ENCODE measurements at regions not wholly inside any gene's neighbourhood (a gene's known extent, or its start where the extent isn't known, plus 50 kb on each side); places are given as distances from the start of the nearest gene placed in this dataset.

DNA sequence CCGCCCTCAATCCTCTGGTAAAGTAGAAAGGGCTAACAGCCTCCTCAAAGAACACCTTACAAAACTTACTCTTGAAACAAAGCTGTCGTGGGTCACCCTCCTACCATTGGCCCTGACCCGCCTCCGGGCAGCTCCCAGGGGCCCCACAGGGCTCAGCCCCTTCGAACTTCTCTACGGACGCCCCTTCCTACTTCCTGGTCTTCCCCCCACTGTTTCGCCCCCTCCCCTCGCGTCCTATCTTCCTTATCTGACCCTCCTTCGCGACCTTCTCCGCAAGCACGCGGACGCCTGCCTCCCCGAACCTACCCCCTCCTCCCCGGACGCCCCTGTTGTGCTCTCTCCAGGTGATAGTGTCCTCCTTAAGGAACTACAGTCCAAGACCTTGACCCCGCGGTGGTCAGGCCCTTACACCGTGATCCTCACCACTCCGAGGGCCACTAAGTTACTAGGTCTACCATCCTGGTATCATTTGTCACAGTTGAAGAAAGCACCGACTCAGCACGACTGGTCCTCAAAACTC lies 963.1 kb downstream of the RPA4 start:
- DNase-seq (no peak), ATAC-seq (replicated peaks in 1 of 2) (no peak)
- Mint-ChIP-seq H3K36me3 (ENCODE audit: insufficient read depth in 2 of 2) (peaks cover 1 to 8% of the 10 kb centered on the region in 2 donors), H3K4me3 (no peak overlapping the region), H3K27me3 (ENCODE audit: low read depth) (peaks cover 12% of the 10 kb centered on the region), H3K4me1 (ENCODE audit: low read depth) (no peaks in the 10 kb centered on the region), H3K27ac (no peak overlapping the region), H3K9me3 (peaks cover 10% of the 10 kb centered on the region in 2 donors)

DNA sequence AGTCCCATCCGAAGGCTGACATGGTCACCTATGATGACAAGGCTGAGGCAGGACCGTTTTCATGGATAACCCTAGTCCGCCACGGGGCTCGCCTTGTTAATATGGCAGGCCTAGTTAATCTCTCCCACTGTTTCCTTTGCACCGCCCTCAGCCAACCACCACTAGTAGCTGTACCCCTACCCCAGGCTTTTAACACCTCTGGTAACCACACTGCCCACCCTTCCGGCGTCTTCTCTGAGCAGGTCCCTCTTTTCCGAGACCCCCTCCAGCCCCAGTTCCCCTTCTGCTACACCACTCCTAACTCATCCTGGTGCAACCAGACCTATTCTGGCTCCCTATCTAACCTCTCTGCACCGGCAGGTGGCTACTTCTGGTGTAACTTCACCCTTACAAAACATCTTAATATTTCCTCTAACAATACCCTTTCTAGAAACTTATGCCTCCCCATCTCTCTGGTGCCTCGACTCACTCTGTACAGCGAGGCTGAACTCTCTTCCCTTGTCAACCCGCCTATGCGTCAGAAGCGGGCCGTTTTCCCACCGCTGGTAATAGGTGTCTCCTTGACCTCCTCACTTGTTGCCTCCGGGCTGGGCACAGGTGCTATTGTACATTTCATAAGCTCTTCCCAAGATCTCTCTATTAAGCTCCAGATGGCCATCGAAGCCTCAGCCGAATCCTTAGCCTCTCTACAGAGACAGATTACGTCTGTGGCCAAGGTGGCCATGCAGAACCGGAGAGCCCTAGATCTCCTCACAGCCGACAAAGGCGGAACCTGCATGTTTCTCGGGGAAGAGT lies 964.4 kb downstream of the RPA4 start:
- Mint-ChIP-seq H3K4me3 (no peak overlapping the region), H3K9me3 (peaks cover 10% of the 10 kb centered on the region in 2 donors), H3K27ac (no peak overlapping the region), H3K36me3 (ENCODE audit: insufficient read depth in 2 of 2) (peaks cover 1 to 8% of the 10 kb centered on the region in 2 donors), H3K27me3 (ENCODE audit: low read depth) (peaks cover 12% of the 10 kb centered on the region), H3K4me1 (ENCODE audit: low read depth) (no peaks in the 10 kb centered on the region)
- DNase-seq (no peak), ATAC-seq (replicated peaks in 1 of 2) (no peak)

- DNase-seq, result no peak
- no peaks in the 10 kb centered on the region for H3K4me1 Mint-ChIP-seq (ENCODE audit: low read depth)
- no peak overlapping the region for H3K4me3 Mint-ChIP-seq
- peaks cover 12% of the 10 kb centered on the region for H3K27me3 Mint-ChIP-seq (ENCODE audit: low read depth)
- H3K9me3 Mint-ChIP-seq, result peaks cover 3 to 5% of the 10 kb centered on the region in 2 donors
- ATAC-seq (replicated peaks in 1 of 2), result no peak
- peaks cover 1 to 4% of the 10 kb centered on the region in 2 donors for H3K36me3 Mint-ChIP-seq (ENCODE audit: insufficient read depth in 2 of 2)
- H3K27ac Mint-ChIP-seq, result no peak overlapping the region
Measured at GRCh38 chrX:97849951-97850350, 966.2 kb downstream of the RPA4 start.

DNA sequence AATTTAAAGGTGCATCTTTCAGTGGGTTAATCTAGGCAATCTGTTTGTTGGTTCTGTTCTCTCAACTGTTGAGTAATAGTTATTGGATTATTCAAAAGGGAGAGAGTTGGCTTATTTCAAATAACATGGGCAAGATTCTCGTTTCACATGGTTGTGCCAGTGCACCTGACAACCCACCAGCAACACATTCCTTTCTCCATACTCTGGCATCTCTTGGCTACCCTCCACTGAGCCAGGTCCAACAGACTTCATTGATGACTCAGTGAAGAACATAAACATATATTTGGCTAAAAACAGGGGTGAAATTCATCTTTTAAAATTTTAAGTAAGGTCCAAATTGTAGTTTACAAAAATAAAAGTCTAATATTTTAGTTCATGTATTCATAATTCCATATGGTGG lies 967.2 kb downstream of the RPA4 start:
- peaks cover 1 to 4% of the 10 kb centered on the region in 2 donors for H3K36me3 Mint-ChIP-seq (ENCODE audit: insufficient read depth in 2 of 2)
- no peak overlapping the region for H3K27ac Mint-ChIP-seq
- peaks cover 12% of the 10 kb centered on the region for H3K27me3 Mint-ChIP-seq (ENCODE audit: low read depth)
- ATAC-seq (replicated peaks in 1 of 2) (no peak), DNase-seq (no peak)
- no peak overlapping the region for H3K4me3 Mint-ChIP-seq
- peaks cover 0 to 3% of the 10 kb centered on the region in 2 donors for H3K9me3 Mint-ChIP-seq
- no peaks in the 10 kb centered on the region for H3K4me1 Mint-ChIP-seq (ENCODE audit: low read depth)

GRCh38 chrX:97854086-97854485 lies 970.4 kb downstream of the RPA4 start:
- no peak for ATAC-seq (replicated peaks in 1 of 2)
- Mint-ChIP-seq H3K27ac (no peak overlapping the region), H3K4me1 (ENCODE audit: low read depth) (no peaks in the 10 kb centered on the region), H3K4me3 (no peak overlapping the region), H3K27me3 (ENCODE audit: low read depth) (peaks cover 16% of the 10 kb centered on the region), H3K36me3 (ENCODE audit: insufficient read depth in 2 of 2) (no peaks in the 10 kb centered on the region), H3K9me3 (no peaks in the 10 kb centered on the region)
- no peak for DNase-seq

DNA sequence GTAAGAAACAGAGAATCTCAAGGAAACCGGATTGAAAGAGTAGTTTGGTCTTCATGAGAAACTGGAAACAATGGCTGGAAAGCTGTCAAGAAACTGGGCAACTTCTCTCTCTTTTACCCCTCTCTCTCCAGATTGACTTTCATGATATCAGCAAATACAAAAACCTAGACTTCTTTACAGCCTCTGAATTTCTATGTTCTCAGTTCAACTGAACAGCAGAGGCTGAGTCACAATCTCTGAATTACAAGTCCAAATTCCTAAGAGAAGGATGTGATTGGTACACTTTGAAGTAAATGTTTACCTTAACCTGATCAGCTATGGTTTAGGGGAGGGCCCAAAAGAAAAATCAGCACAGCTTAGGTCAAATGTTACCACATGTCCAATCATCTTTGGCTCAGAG lies 974.9 kb downstream of the RPA4 start:
- Mint-ChIP-seq H3K4me1 (ENCODE audit: low read depth) (no peaks in the 10 kb centered on the region), H3K27me3 (ENCODE audit: low read depth) (peaks cover 4% of the 10 kb centered on the region), H3K4me3 (no peak overlapping the region), H3K27ac (no peak overlapping the region), H3K9me3 (no peaks in the 10 kb centered on the region), H3K36me3 (ENCODE audit: insufficient read depth in 2 of 2) (no peaks in the 10 kb centered on the region)
- DNase-seq (no peak), ATAC-seq (replicated peaks in 1 of 2) (no peak)

- Mint-ChIP-seq H3K4me1 (ENCODE audit: low read depth) (no peaks in the 10 kb centered on the region), H3K27me3 (ENCODE audit: low read depth) (peaks cover 4% of the 10 kb centered on the region), H3K4me3 (no peak overlapping the region), H3K36me3 (ENCODE audit: insufficient read depth in 2 of 2) (no peaks in the 10 kb centered on the region), H3K9me3 (no peaks in the 10 kb centered on the region), H3K27ac (no peak overlapping the region)
- DNase-seq, result no peak
- no peak for ATAC-seq (replicated peaks in 1 of 2)
Measured at GRCh38 chrX:97860226-97860625, 976.5 kb downstream of the RPA4 start.

DNA sequence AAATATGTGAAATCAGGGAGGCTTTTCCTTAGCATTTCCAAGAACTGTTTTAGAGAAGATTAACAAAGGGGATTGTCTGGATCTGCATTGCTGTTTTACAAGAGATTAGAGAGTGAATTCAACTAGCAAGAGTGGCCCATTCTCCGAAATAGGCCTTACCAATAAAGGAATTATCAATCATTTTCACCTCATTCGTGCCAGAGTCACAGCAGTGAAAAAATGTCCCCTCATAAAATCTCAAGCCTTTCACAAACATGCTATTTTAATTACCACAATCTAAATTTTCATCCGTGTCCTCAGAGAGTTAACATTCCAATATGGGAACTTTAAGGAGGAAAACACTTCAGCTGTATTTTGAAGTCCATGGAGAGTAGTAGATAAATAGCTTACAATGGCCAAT lies 979.6 kb downstream of the RPA4 start:
- no peaks in the 10 kb centered on the region for H3K4me1 Mint-ChIP-seq (ENCODE audit: low read depth)
- peaks cover 0 to under 1% of the 10 kb centered on the region in 2 donors for H3K9me3 Mint-ChIP-seq
- no peak overlapping the region for H3K27ac Mint-ChIP-seq
- no peaks in the 10 kb centered on the region for H3K36me3 Mint-ChIP-seq (ENCODE audit: insufficient read depth in 2 of 2)
- H3K27me3 Mint-ChIP-seq (ENCODE audit: low read depth), result peaks cover 4% of the 10 kb centered on the region
- DNase-seq (no peak), ATAC-seq (replicated peaks in 1 of 2) (no peak)
- no peak overlapping the region for H3K4me3 Mint-ChIP-seq

- H3K4me1 Mint-ChIP-seq (ENCODE audit: low read depth), result no peaks in the 10 kb centered on the region
- no peak overlapping the region for H3K27ac Mint-ChIP-seq
- DNase-seq (no peak), ATAC-seq (replicated peaks in 1 of 2) (no peak)
- peaks cover 5% of the 10 kb centered on the region for H3K27me3 Mint-ChIP-seq (ENCODE audit: low read depth)
- H3K9me3 Mint-ChIP-seq, result peaks cover 1 to 2% of the 10 kb centered on the region in 2 donors
- no peaks in the 10 kb centered on the region for H3K36me3 Mint-ChIP-seq (ENCODE audit: insufficient read depth in 2 of 2)
- no peak overlapping the region for H3K4me3 Mint-ChIP-seq
Measured at GRCh38 chrX:97867266-97867665, 983.6 kb downstream of the RPA4 start.

- Mint-ChIP-seq H3K4me1 (ENCODE audit: low read depth) (no peaks in the 10 kb centered on the region), H3K27ac (no peak overlapping the region), H3K27me3 (ENCODE audit: low read depth) (peaks cover 6% of the 10 kb centered on the region), H3K36me3 (ENCODE audit: insufficient read depth in 2 of 2) (no peaks in the 10 kb centered on the region), H3K4me3 (no peak overlapping the region), H3K9me3 (peaks cover 0 to 1% of the 10 kb centered on the region in 2 donors)
- ATAC-seq (replicated peaks in 1 of 2) (no peak), DNase-seq (no peak)
Measured at GRCh38 chrX:97876697-97877407, 993.1 kb downstream of the RPA4 start.

- H3K36me3 Mint-ChIP-seq (ENCODE audit: insufficient read depth in 2 of 2), result no peaks in the 10 kb centered on the region
- no peak for DNase-seq
- no peak overlapping the region for H3K27ac Mint-ChIP-seq
- no peak for ATAC-seq (replicated peaks in 1 of 2)
- H3K4me3 Mint-ChIP-seq, result no peak overlapping the region
- peaks cover 6% of the 10 kb centered on the region for H3K27me3 Mint-ChIP-seq (ENCODE audit: low read depth)
- no peaks in the 10 kb centered on the region for H3K4me1 Mint-ChIP-seq (ENCODE audit: low read depth)
- peaks cover 0 to 1% of the 10 kb centered on the region in 2 donors for H3K9me3 Mint-ChIP-seq
Measured at GRCh38 chrX:97882306-97882705, 998.6 kb downstream of the RPA4 start.

GRCh38 chrX:97895751-97896150 lies 1012.0 kb downstream of the RPA4 start:
- no peaks in the 10 kb centered on the region for H3K4me1 Mint-ChIP-seq (ENCODE audit: low read depth)
- no peak for DNase-seq
- H3K4me3 Mint-ChIP-seq, result no peak overlapping the region
- ATAC-seq (replicated peaks in 1 of 2), result no peak
- H3K36me3 Mint-ChIP-seq (ENCODE audit: insufficient read depth in 2 of 2), result no peaks in the 10 kb centered on the region
- H3K9me3 Mint-ChIP-seq, result peaks cover 0 to 11% of the 10 kb centered on the region in 2 donors
- H3K27me3 Mint-ChIP-seq (ENCODE audit: low read depth), result peaks cover 9% of the 10 kb centered on the region
- H3K27ac Mint-ChIP-seq, result no peak overlapping the region

DNA sequence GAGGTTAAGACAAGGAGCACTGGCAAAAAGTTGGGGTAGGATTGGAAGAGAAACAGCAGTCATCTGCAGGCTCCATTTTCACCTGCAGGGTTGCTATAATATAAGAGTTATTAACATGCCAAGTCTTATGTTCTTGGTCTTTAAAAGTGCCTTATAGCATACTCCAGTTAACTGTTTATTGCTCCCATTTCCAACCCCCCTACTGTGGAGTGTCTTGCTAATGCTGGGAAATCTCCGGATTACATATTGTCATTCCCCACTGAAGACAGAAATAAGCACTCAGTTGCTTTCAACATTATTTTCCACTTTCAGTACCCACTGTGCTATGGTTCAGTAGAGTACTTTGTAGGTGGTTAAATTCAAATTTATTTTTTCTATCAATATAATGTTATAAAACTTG lies 1014.3 kb downstream of the RPA4 start:
- Mint-ChIP-seq H3K27ac (no peak overlapping the region), H3K4me3 (no peak overlapping the region), H3K4me1 (ENCODE audit: low read depth) (no peaks in the 10 kb centered on the region), H3K36me3 (ENCODE audit: insufficient read depth in 2 of 2) (no peaks in the 10 kb centered on the region), H3K27me3 (ENCODE audit: low read depth) (peaks cover 9% of the 10 kb centered on the region), H3K9me3 (peaks cover 0 to 6% of the 10 kb centered on the region in 2 donors)
- DNase-seq (no peak), ATAC-seq (replicated peaks in 1 of 2) (no peak)

Measured in activated T-cell treated with anti-CD3 and anti-CD28 coated beads, Interleukin-2, amount 50 U/mL, for 72 hours (primary cell).